Right atrium auricular region (tissue), 2 donors: ENCODE measurements at regions not wholly inside any gene's neighbourhood (a gene's known extent, or its start where the extent isn't known, plus 50 kb on each side); places are given as distances from the start of the nearest gene placed in this dataset.

ENCODE experiments used
- DNase-seq: peaks from one replicate; pipeline ENCODE4 v3.0.0-alpha.2; 2019; ENCODE audit warnings: low spot score
- H3K27ac ChIP-seq, 2 donors: fragments of 200-600 bp; sonication (generic); 1 replicate in 1 of 2; 2 replicates in 1 of 2; pipeline ENCODE4 v1.5.1; 2016 to 2019
- H3K27me3 ChIP-seq, 2 donors: fragments of 200-600 bp; sonication (generic); one replicate each; pipeline versions ENCODE4 v1.5.1 to v1.6.0; 2017 to 2019
- H3K36me3 ChIP-seq: fragments of 200-600 bp; sonication (generic); one replicate; pipeline ENCODE4 v1.5.1; 2016
- H3K4me1 ChIP-seq, 2 donors: fragments of 200-600 bp; sonication (generic); one replicate each; pipeline versions ENCODE4 v1.5.1 to v1.6.0; 2017 to 2019
- H3K4me3 ChIP-seq, 2 donors: fragments of 200-600 bp; sonication (generic); 1 replicate in 1 of 2; 2 replicates in 1 of 2; pipeline ENCODE4 v1.5.1; 2017 to 2019; ENCODE audit warnings: mild to moderate bottlenecking in 1 of 2, moderate library complexity in 1 of 2
- H3K9me3 ChIP-seq, 2 donors: fragments of 200-600 bp; sonication (generic); one replicate each; pipeline ENCODE4 v1.5.1; 2019
- TF ChIP-seq, protein P1 (sequence below), 2 donors: fragments of 200-600 bp; sonication (generic); IDR thresholded peaks; one replicate each; pipeline ENCODE4 v1.5.1; 2019; ENCODE audit warnings: antibody characterized with exemption in 2 of 2

DNA sequence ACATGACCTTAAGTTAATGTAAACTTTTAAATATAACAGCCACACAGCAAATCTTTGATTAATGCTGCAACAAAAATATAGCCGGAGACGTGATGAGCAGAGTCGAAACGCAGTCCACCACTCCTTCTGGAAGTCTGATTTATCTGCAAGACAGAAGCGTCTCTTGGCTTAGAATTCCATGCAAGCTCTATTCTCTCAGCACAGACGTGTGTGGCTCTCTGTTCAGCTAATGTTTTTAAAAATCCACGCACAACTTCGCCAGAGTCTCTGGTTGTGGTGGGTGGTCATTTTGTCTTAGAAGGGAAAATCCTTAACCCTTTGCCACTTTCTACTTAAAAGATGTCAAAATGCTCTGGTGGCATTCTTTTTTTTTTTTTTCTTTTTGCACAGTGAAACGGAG, 438.0 kb upstream of the MGMT start:
- no peaks in the 10 kb centered on the region for H3K27me3 ChIP-seq
- H3K4me3 ChIP-seq, result no peak overlapping the region
- no peaks in the 10 kb centered on the region for H3K36me3 ChIP-seq
- no peak overlapping the region for H3K27ac ChIP-seq
- TF ChIP-seq, protein P1, sequence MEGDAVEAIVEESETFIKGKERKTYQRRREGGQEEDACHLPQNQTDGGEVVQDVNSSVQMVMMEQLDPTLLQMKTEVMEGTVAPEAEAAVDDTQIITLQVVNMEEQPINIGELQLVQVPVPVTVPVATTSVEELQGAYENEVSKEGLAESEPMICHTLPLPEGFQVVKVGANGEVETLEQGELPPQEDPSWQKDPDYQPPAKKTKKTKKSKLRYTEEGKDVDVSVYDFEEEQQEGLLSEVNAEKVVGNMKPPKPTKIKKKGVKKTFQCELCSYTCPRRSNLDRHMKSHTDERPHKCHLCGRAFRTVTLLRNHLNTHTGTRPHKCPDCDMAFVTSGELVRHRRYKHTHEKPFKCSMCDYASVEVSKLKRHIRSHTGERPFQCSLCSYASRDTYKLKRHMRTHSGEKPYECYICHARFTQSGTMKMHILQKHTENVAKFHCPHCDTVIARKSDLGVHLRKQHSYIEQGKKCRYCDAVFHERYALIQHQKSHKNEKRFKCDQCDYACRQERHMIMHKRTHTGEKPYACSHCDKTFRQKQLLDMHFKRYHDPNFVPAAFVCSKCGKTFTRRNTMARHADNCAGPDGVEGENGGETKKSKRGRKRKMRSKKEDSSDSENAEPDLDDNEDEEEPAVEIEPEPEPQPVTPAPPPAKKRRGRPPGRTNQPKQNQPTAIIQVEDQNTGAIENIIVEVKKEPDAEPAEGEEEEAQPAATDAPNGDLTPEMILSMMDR (IDR thresholded peaks at IDR 0.05), result no peak
- H3K4me1 ChIP-seq, result no peaks in the 10 kb centered on the region
- DNase-seq, result no peak
- H3K9me3 ChIP-seq, result no peaks in the 10 kb centered on the region

DNA sequence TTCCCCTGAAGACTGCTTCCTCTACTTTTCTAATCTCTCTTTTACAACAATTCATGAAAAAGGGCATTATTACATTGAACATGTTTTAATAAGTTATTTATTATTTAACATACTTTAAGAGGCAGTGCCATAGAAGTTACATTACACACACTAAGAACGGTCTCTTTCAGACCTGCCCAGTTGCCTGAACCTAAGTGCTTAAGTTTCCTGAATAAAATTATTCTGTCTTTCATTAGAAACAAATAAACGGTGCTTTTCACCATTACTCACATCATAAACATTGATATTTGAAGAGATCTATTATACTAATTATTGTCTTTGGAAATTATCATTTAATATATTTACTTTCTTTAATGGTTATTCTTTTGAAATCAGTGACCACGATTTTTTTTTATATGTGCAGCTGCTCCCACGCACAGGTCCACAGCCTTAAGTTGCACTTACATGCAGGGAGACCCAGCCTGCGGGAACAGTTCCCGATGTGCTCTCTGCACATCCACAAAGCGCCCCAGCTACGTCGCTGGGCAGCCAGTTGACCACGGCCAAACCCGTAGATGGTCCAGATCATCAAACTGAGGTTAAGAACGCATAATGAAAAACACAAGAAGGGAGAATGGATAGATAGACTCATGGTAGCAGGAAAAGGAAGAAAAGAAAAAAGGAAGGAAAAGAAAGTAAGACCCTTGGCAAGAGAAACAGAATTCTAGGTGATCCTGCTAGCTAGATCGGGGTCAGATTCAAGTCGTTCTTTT, 437.0 kb upstream of the MGMT start:
- Histone ChIP-seq H3K36me3 (no peaks in the 10 kb centered on the region), H3K27ac (no peak overlapping the region), H3K4me3 (no peak overlapping the region), H3K9me3 (no peaks in the 10 kb centered on the region), H3K4me1 (no peaks in the 10 kb centered on the region), H3K27me3 (no peaks in the 10 kb centered on the region)
- DNase-seq, result no peak
- TF ChIP-seq, protein P1 (IDR thresholded peaks at IDR 0.05), result no peak

DNA sequence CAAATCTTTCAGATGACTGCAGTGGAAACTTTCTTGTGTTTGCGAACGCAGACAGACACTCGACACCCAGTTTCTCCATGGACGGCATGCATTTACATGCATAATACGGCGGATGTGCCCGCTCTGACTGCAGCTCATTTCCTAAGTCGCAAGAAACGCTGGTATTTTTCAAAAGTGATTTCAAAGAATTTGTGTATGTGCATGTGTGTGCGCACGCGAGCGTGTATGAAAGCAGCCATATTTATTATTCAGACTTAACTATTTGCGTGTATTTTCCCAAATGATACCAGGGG, 436.5 kb upstream of the MGMT start:
- DNase-seq, result no peak
- no peaks in the 10 kb centered on the region for H3K36me3 ChIP-seq
- no peaks in the 10 kb centered on the region for H3K27me3 ChIP-seq
- H3K9me3 ChIP-seq, result no peaks in the 10 kb centered on the region
- TF ChIP-seq, protein P1 (IDR thresholded peaks at IDR 0.05), result no peak
- H3K4me3 ChIP-seq, result no peak overlapping the region
- H3K4me1 ChIP-seq, result no peaks in the 10 kb centered on the region
- H3K27ac ChIP-seq, result no peak overlapping the region

DNA sequence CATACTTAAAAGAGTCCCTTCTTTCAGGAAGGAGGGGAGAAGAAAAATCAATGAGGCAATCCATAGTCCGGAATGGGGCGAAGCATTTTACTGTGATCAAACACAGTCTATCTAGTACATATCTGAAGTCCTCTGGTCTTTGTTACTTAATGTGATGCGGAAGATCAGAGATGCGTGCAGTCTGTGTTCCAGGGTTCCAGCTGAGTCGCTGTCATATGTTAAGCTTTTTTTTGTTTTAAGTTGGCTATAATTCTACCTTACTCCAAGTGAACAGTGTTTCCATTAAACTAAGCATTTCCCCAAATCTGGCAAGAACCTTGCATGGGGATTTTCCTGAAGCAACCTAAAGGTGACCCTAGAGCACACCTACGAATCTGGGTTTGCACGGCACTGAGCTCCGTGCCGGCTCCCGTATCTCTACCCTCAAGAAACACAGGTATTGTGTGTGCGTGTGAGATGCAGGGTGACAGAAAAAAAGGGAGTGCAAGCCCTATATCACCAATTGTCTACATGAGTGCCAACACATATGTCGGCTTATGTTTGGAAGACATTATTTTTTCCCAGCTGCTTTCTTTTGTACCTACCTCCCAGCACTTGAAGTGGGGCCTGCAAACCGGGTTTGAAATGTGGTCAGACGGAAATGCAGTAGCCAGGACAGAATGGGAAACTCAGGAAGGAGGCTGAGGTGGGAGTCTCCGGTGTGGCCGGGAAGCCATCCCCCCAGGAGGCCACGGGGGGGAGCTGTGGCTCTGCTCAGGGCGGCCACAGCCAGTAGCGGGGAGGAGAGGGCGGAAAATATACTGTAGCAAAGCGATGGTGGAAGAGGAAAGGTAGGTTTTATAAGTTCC, 435.8 kb upstream of the MGMT start:
- no peak for DNase-seq
- Histone ChIP-seq H3K27me3 (no peaks in the 10 kb centered on the region), H3K9me3 (no peaks in the 10 kb centered on the region), H3K27ac (no peak overlapping the region), H3K36me3 (no peaks in the 10 kb centered on the region), H3K4me1 (no peaks in the 10 kb centered on the region), H3K4me3 (no peak overlapping the region)
- TF ChIP-seq, protein P1 (IDR thresholded peaks at IDR 0.05), result peak; percentile 76 to 95

DNA sequence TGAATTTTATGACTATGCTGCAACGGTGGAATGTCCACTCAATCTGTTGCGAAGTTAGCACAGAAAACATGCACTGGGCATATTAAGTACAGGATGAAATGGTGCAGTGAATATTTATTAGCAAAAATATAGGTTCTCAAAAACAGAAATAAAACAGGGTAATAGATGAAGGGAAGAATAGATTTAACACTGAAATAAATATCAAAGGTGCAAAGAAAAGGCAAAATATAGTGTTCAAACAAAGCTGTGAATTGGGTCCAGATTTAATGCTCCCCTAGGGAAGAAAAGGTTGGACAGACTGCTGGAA, 435.2 kb upstream of the MGMT start:
- no peak for DNase-seq
- H3K4me1 ChIP-seq, result no peaks in the 10 kb centered on the region
- no peak overlapping the region for H3K4me3 ChIP-seq
- H3K9me3 ChIP-seq, result no peaks in the 10 kb centered on the region
- no peaks in the 10 kb centered on the region for H3K27me3 ChIP-seq
- no peaks in the 10 kb centered on the region for H3K36me3 ChIP-seq
- TF ChIP-seq, protein P1 (IDR thresholded peaks at IDR 0.05), result peak in 1 of 2 donors; percentile 4
- H3K27ac ChIP-seq, result no peak overlapping the region
